HCT116 (cell line): ENCODE measurements at regions not wholly inside any gene's neighbourhood (a gene's known extent, or its start where the extent isn't known, plus 50 kb on each side); places are given as distances from the start of the nearest gene placed in this dataset.

Source experiments
- ATAC-seq: fragments of 200-7000 bp; cut with Tn5 transposase; 2 replicates; pipeline ENCODE4 v1.9.1; 2020; ENCODE audit warnings: mild to moderate bottlenecking, moderate library complexity
- BruUV-seq: library from RNA; stranded (reverse); fragments of 400-500 nt; replicated peaks from 2 replicates; lab custom pipeline; 2021; lab: Mats Ljungman, UMichigan
- CTCF ChIA-PET: fragments of 300-600 bp; sonication (Branson Sonifier 250); formaldehyde crosslinking; loops from one replicate; lab custom pipeline; 2021; ENCODE audit warnings: antibody characterized with exemption; lab: Charles Lee
- POLR2A ChIA-PET: fragments of 300-600, 350-600 bp; sonication (Branson Sonifier 250); formaldehyde crosslinking; loops from one replicate; lab custom pipeline; 2021; ENCODE audit warnings: antibody characterized with exemption; lab: Charles Lee
- RAD21 ChIA-PET, 2 experiments: fragments of 300-600 bp; sonication (Branson Sonifier 250); formaldehyde crosslinking; loops; one replicate each; lab custom pipeline; 2023; ENCODE audit warnings: low total read pairs in 2 of 2; ENCODE audit not compliant: uncharacterized antibody in 2 of 2, unreplicated experiment in 2 of 2, low non-redundant PET in 1 of 2; lab: Charles Lee
- DNase-seq: peaks from one replicate; pipeline ENCODE4 v3.0.0-alpha.2; 2010; ENCODE audit warnings: low read depth, low spot score
- H2AFZ ChIP-seq: fragments of 200-600 bp; shearing (Covaris generic), sonication (generic); 2 replicates; pipeline ENCODE4 v1.6.1; 2017; ENCODE audit warnings: low read depth, mixed run types, mixed read lengths, antibody characterized with exemption, low read length; ENCODE audit not compliant: poor library complexity, severe bottlenecking
- H3K27ac ChIP-seq: 2 replicates; pipeline ENCODE4 v1.5.1; 2012; ENCODE audit warnings: low read depth, low read length
- H3K27me3 ChIP-seq: fragments of 200-600 bp; sonication (generic); 2 replicates; pipeline ENCODE4 v1.6.1; 2016; ENCODE audit warnings: mixed run types, low read length, mixed read lengths; ENCODE audit not compliant: insufficient read depth
- H3K36me3 ChIP-seq, 2 experiments: fragments of 200-500 bp in 1 of 2; fragments of 200-600 bp in 1 of 2; sonication (Bioruptor generic) in 1 of 2; sonication (generic) in 1 of 2; 2 replicates each; pipeline versions ENCODE4 v1.5.1 to v1.6.1; 2014 to 2016; ENCODE audit warnings: low read length in 2 of 2, inconsistent platforms in 1 of 2, mixed read lengths in 1 of 2, mixed run types in 1 of 2; ENCODE audit not compliant: insufficient read depth in 2 of 2, control insufficient read depth in 1 of 2
- H3K4me1 ChIP-seq, 2 experiments: fragments of 200-600 bp in 1 of 2; sonication (generic) in 1 of 2; 2 replicates each; pipeline versions ENCODE4 v1.5.1 to v1.6.1; 2012 to 2017; ENCODE audit warnings: low read length in 2 of 2, inconsistent platforms in 1 of 2, mild to moderate bottlenecking in 1 of 2, mixed read lengths in 1 of 2, mixed run types in 1 of 2, moderate library complexity in 1 of 2; ENCODE audit not compliant: insufficient read depth in 2 of 2, control insufficient read depth in 1 of 2
- H3K4me2 ChIP-seq: fragments of 200-600 bp; sonication (generic); 2 replicates; pipeline ENCODE4 v1.6.1; 2017; ENCODE audit warnings: mixed run types, low read length, mixed read lengths
- H3K4me3 ChIP-seq, 2 experiments: fragments of 200-600 bp in 1 of 2; sonication (generic) in 1 of 2; replicated peaks in 1 of 2; 2 replicates each; pipeline ENCODE4 v1.5.1; 2011 to 2016; ENCODE audit warnings: low read length in 2 of 2, control low read depth in 1 of 2, low read depth in 1 of 2, mild to moderate bottlenecking in 1 of 2, mixed read lengths in 1 of 2, mixed run types in 1 of 2
- H3K79me2 ChIP-seq: fragments of 200-600 bp; sonication (generic); 2 replicates; pipeline ENCODE4 v1.6.1; 2017; ENCODE audit warnings: mild to moderate bottlenecking, mixed run types, low read length, moderate library complexity, mixed read lengths; ENCODE audit not compliant: insufficient read depth
- H3K9ac ChIP-seq: fragments of 200-600 bp; sonication (generic); 2 replicates; pipeline ENCODE4 v1.6.1; 2016; ENCODE audit warnings: low read length, mixed read lengths
- H3K9me2 ChIP-seq: fragments of 200-600 bp; sonication (generic), shearing (Covaris generic); 2 replicates; pipeline ENCODE4 v1.6.1; 2017; ENCODE audit warnings: mixed run types, mild to moderate bottlenecking, moderate library complexity; ENCODE audit not compliant: insufficient read depth
- H3K9me3 ChIP-seq, 2 experiments: fragments of 200-500 bp in 1 of 2; fragments of 200-600 bp in 1 of 2; sonication (Bioruptor generic) in 1 of 2; sonication (generic) in 1 of 2; 2 replicates each; pipeline ENCODE4 v1.6.1; 2014 to 2017; ENCODE audit warnings: low read length in 2 of 2, mixed read lengths in 2 of 2, inconsistent platforms in 1 of 2, low read depth in 1 of 2, mild to moderate bottlenecking in 1 of 2, mixed run types in 1 of 2, moderate library complexity in 1 of 2; ENCODE audit not compliant: control insufficient read depth in 1 of 2, insufficient read depth in 1 of 2
- H4K20me1 ChIP-seq: fragments of 200-600 bp; sonication (generic), shearing (Covaris generic); 2 replicates; pipeline ENCODE4 v1.6.1; 2017; ENCODE audit warnings: mixed run types, mild to moderate bottlenecking, moderate library complexity; ENCODE audit not compliant: insufficient read depth
- CBX3 ChIP-seq: IDR thresholded peaks from 2 replicates; pipeline ENCODE4 v1.6.1; 2012; ENCODE audit warnings: low read depth
- CEBPB ChIP-seq: IDR thresholded peaks from 2 replicates; pipeline ENCODE4 v1.6.1; 2012; ENCODE audit warnings: low read depth
- EGR1 ChIP-seq: IDR thresholded peaks from 2 replicates; pipeline ENCODE4 v1.6.1; 2012; ENCODE audit warnings: low read depth
- ELF1 ChIP-seq: IDR thresholded peaks from 2 replicates; pipeline ENCODE4 v1.6.1; 2012; ENCODE audit warnings: low read depth, borderline replicate concordance
- EZH2 ChIP-seq: fragments of 200-600 bp; sonication (generic); IDR thresholded peaks from 2 replicates; pipeline ENCODE4 v1.6.1; 2017; ENCODE audit warnings: antibody characterized with exemption, mixed run types
- FOSL1 ChIP-seq: IDR thresholded peaks from 2 replicates; pipeline ENCODE4 v1.6.1; 2012; ENCODE audit warnings: low read depth
- JUND ChIP-seq: IDR thresholded peaks from 2 replicates; pipeline ENCODE4 v1.6.1; 2012
- RAD21 ChIP-seq: IDR thresholded peaks from 2 replicates; pipeline ENCODE4 v1.6.1; 2012; ENCODE audit warnings: low read depth, mild to moderate bottlenecking
- SIN3A ChIP-seq: IDR thresholded peaks from 2 replicates; pipeline ENCODE4 v1.6.1; 2012; ENCODE audit warnings: low read depth
- SP1 ChIP-seq: IDR thresholded peaks from 2 replicates; pipeline ENCODE4 v1.6.1; 2012; ENCODE audit warnings: low read depth
- SRF ChIP-seq: IDR thresholded peaks from 2 replicates; pipeline ENCODE4 v1.6.1; 2012; ENCODE audit warnings: low read depth
- TCF7L2 ChIP-seq: IDR thresholded peaks from 2 replicates; pipeline ENCODE4 v1.7.0; 2011; ENCODE audit warnings: borderline replicate concordance, inconsistent platforms; ENCODE audit not compliant: insufficient read depth, insufficient read length; ENCODE audit errors: extremely low read depth
- YY1 ChIP-seq: IDR thresholded peaks from 2 replicates; pipeline ENCODE4 v1.6.1; 2011; ENCODE audit warnings: low read length, low read depth, moderate library complexity, mild to moderate bottlenecking; ENCODE audit not compliant: insufficient replicate concordance; ENCODE audit errors: extremely low read depth
- intact Hi-C: fragments of 100-400 bp; cut with micrococcal nuclease; formaldehyde crosslinking; loops from 2 replicates; pipeline ENCODE4 v1.10.0; 2022
- TF ChIP-seq, protein P1 (sequence below): IDR thresholded peaks from 2 replicates; pipeline ENCODE4 v1.6.1; 2012; ENCODE audit warnings: low read depth
- TF ChIP-seq, protein P2 (sequence below): IDR thresholded peaks from 2 replicates; pipeline ENCODE4 v1.6.1; 2011; ENCODE audit warnings: mild to moderate bottlenecking, low read length, moderate library complexity; ENCODE audit not compliant: insufficient replicate concordance; ENCODE audit errors: extremely low read depth

GRCh38 chr4:22071749-22072148 lies 123.2 kb upstream of the KCNIP4 start:
- Histone ChIP-seq H3K36me3 (no peaks in the 10 kb centered on the region), H3K4me1 (no peaks in the 10 kb centered on the region), H3K9me2 (no peaks in the 10 kb centered on the region), H3K9me3 (peaks cover 0 to 3% of the 10 kb centered on the region in 2 experiments; a peak in 1 of 4 replicates), H3K27ac (no peak overlapping the region), H2AFZ (no peak overlapping the region), H3K4me2 (no peak overlapping the region), H3K4me3 (no peak overlapping the region), H3K79me2 (no peaks in the 10 kb centered on the region), H3K9ac (no peak overlapping the region), H4K20me1 (no peaks in the 10 kb centered on the region), H3K27me3 (no peaks in the 10 kb centered on the region)
- DNase-seq (no peak), ATAC-seq (no peak)
- ChIA-PET POLR2A (no interaction called here), CTCF (no interaction called here), RAD21 (no interaction called here)
- TF ChIP-seq EZH2: no peak
- intact Hi-C loops: no loop called here
- BruUV-seq: no TSS peak

DNA sequence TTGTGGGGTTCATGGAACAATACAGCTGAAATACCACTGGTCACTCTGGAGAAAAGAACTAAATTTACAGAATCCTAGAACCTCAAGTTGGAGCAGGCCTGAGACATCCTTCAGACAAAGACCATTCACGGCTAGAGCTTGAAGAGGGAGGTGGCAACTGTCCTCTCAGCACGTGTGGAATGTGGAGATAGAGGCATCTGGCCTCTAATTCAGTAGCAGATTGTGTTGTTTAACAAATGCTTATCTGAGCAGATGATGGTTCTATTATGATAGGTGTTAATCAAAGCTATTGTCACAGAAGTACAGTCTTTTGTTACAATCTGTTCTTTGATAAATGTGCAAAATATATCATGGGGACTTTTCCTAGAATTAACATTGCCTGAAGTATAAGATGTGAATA lies 121.7 kb upstream of the KCNIP4 start:
- TF ChIP-seq YY1 (no peak), EGR1 (no peak), ELF1 (no peak), JUND (no peak), RAD21 (no peak), EZH2 (no peak), SIN3A (no peak), CEBPB (no peak), SRF (no peak), CBX3 (no peak), FOSL1 (no peak), TCF7L2 (no peak), SP1 (no peak)
- TF ChIP-seq, protein P1, sequence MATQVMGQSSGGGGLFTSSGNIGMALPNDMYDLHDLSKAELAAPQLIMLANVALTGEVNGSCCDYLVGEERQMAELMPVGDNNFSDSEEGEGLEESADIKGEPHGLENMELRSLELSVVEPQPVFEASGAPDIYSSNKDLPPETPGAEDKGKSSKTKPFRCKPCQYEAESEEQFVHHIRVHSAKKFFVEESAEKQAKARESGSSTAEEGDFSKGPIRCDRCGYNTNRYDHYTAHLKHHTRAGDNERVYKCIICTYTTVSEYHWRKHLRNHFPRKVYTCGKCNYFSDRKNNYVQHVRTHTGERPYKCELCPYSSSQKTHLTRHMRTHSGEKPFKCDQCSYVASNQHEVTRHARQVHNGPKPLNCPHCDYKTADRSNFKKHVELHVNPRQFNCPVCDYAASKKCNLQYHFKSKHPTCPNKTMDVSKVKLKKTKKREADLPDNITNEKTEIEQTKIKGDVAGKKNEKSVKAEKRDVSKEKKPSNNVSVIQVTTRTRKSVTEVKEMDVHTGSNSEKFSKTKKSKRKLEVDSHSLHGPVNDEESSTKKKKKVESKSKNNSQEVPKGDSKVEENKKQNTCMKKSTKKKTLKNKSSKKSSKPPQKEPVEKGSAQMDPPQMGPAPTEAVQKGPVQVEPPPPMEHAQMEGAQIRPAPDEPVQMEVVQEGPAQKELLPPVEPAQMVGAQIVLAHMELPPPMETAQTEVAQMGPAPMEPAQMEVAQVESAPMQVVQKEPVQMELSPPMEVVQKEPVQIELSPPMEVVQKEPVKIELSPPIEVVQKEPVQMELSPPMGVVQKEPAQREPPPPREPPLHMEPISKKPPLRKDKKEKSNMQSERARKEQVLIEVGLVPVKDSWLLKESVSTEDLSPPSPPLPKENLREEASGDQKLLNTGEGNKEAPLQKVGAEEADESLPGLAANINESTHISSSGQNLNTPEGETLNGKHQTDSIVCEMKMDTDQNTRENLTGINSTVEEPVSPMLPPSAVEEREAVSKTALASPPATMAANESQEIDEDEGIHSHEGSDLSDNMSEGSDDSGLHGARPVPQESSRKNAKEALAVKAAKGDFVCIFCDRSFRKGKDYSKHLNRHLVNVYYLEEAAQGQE: no peak
- TF ChIP-seq, protein P2, sequence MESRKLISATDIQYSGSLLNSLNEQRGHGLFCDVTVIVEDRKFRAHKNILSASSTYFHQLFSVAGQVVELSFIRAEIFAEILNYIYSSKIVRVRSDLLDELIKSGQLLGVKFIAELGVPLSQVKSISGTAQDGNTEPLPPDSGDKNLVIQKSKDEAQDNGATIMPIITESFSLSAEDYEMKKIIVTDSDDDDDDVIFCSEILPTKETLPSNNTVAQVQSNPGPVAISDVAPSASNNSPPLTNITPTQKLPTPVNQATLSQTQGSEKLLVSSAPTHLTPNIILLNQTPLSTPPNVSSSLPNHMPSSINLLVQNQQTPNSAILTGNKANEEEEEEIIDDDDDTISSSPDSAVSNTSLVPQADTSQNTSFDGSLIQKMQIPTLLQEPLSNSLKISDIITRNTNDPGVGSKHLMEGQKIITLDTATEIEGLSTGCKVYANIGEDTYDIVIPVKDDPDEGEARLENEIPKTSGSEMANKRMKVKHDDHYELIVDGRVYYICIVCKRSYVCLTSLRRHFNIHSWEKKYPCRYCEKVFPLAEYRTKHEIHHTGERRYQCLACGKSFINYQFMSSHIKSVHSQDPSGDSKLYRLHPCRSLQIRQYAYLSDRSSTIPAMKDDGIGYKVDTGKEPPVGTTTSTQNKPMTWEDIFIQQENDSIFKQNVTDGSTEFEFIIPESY: no peak
- Histone ChIP-seq H3K27ac (no peak overlapping the region), H3K4me3 (no peak overlapping the region), H3K4me2 (no peak overlapping the region), H3K79me2 (no peaks in the 10 kb centered on the region), H3K27me3 (no peaks in the 10 kb centered on the region), H3K9me2 (no peaks in the 10 kb centered on the region), H3K36me3 (no peaks in the 10 kb centered on the region), H3K9me3 (peaks cover 0 to 3% of the 10 kb centered on the region in 2 experiments; a peak in 1 of 4 replicates), H3K9ac (no peak overlapping the region), H3K4me1 (no peaks in the 10 kb centered on the region), H4K20me1 (no peaks in the 10 kb centered on the region), H2AFZ (no peak overlapping the region)
- ATAC-seq: no peak
- ChIA-PET CTCF (no interaction called here), RAD21 (no interaction called here), POLR2A (no interaction called here)
- intact Hi-C loops: no loop called here
- no TSS peak for BruUV-seq
- DNase-seq: no peak
